Neural progenitor cell (in vitro differentiated cells): ENCODE measurements at regions not wholly inside any gene's neighbourhood (a gene's known extent, or its start where the extent isn't known, plus 50 kb on each side); places are given as distances from the start of the nearest gene placed in this dataset.

ENCODE experiments used
- DNase-seq: peaks from one replicate; pipeline ENCODE4 v3.0.0-alpha.2; 2016; ENCODE audit warnings: low spot score
- H2AFZ ChIP-seq: fragments of 200-600 bp; sonication (generic); replicated peaks from 2 replicates; pipeline ENCODE4 v1.6.1; 2016; ENCODE audit warnings: antibody characterized with exemption
- H3F3A ChIP-seq: fragments of 200-600 bp; sonication (generic); 2 replicates; pipeline ENCODE4 v1.6.1; 2016; ENCODE audit warnings: antibody characterized with exemption, low read depth
- H3K27ac ChIP-seq: fragments of 200-600 bp; sonication (generic); 2 replicates; pipeline ENCODE4 v1.5.1; 2016; ENCODE audit warnings: mild to moderate bottlenecking
- H3K27me3 ChIP-seq: fragments of 200-600 bp; sonication (generic); 2 replicates; pipeline ENCODE4 v1.6.1; 2016; ENCODE audit warnings: mild to moderate bottlenecking, moderate library complexity
- H3K36me3 ChIP-seq: fragments of 200-600 bp; sonication (generic); 2 replicates; pipeline ENCODE4 v1.5.1; 2016
- H3K4me1 ChIP-seq: fragments of 200-600 bp; sonication (generic); 2 replicates; pipeline ENCODE4 v1.6.1; 2016; ENCODE audit warnings: mixed run types
- H3K4me2 ChIP-seq: fragments of 200-600 bp; sonication (generic); 2 replicates; pipeline ENCODE4 v1.6.1; 2016
- H3K4me3 ChIP-seq: fragments of 200-600 bp; sonication (generic); 2 replicates; pipeline ENCODE4 v1.5.1; 2016
- H3K79me2 ChIP-seq: fragments of 200-600 bp; sonication (generic); 2 replicates; pipeline ENCODE4 v1.6.1; 2016; ENCODE audit warnings: low read depth
- H3K9ac ChIP-seq: fragments of 200-600 bp; sonication (generic); 2 replicates; pipeline ENCODE4 v1.6.1; 2016
- H3K9me3 ChIP-seq: fragments of 200-600 bp; sonication (generic); 2 replicates; pipeline ENCODE4 v1.5.1; 2016; ENCODE audit warnings: low read depth
- H4K20me1 ChIP-seq: fragments of 200-600 bp; sonication (generic); 2 replicates; pipeline ENCODE4 v1.6.1; 2016; ENCODE audit warnings: low read depth
- H3K27ac Mint-ChIP-seq: 3 replicates; pipeline ENCODE4 v1.8.0; 2021; ENCODE audit warnings: mixed read lengths
- H3K27me3 Mint-ChIP-seq: 2 replicates; pipeline ENCODE4 v1.8.0; 2022; ENCODE audit warnings: low read depth, mild to moderate bottlenecking, inconsistent platforms, moderate library complexity, mixed read lengths; ENCODE audit not compliant: insufficient read depth
- H3K36me3 Mint-ChIP-seq: 3 replicates; pipeline ENCODE4 v1.8.0; 2021; ENCODE audit warnings: mixed read lengths
- H3K4me1 Mint-ChIP-seq: 3 replicates; pipeline ENCODE4 v1.8.0; 2021; ENCODE audit warnings: mixed read lengths
- H3K4me3 Mint-ChIP-seq: 3 replicates; pipeline ENCODE4 v1.8.0; 2021; ENCODE audit warnings: mild to moderate bottlenecking, moderate library complexity, mixed read lengths
- H3K9me3 Mint-ChIP-seq: 3 replicates; pipeline ENCODE4 v1.8.0; 2020; ENCODE audit warnings: mixed read lengths
- EZH2 ChIP-seq: fragments of 200-600 bp; sonication (generic); IDR thresholded peaks from 2 replicates; pipeline ENCODE4 v1.6.1; 2017; ENCODE audit warnings: antibody characterized with exemption, mild to moderate bottlenecking, moderate library complexity
- EZH2phosphoT487 ChIP-seq: fragments of 200-600 bp; sonication (generic); IDR thresholded peaks from 2 replicates; pipeline ENCODE4 v1.6.1; 2017; ENCODE audit warnings: antibody characterized with exemption
- TF ChIP-seq, protein P1 (sequence below): fragments of 200-600 bp; sonication (generic); IDR thresholded peaks from 2 replicates; pipeline ENCODE4 v1.5.1; 2017; ENCODE audit warnings: antibody characterized with exemption, mild to moderate bottlenecking

DNA sequence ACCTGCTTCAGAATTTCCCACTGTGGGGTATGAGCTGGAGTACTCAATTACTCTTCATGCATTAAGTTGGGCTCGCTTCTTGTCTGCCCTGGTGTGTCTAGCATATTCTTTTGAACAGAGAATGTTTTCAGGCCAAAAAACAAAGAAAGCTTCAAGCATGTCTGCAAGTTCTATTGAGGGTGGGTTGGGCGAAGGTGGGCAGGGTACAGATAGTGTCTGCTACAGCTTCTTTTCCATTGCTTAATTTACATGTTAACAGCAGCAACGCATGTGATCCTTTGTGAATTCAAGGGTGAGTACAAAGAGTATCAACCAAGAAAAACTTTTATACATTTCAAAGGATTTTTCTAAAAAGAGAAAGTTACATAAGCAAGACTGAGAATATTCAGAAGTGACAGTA is 406.5 kb downstream of the IRS2 start:
- no peak for DNase-seq
- Mint-ChIP-seq H3K27me3 (peaks cover 3% of the 10 kb centered on the region), H3K9me3 (no peaks in the 10 kb centered on the region), H3K27ac (no peak overlapping the region), H3K4me3 (no peak overlapping the region), H3K36me3 (no peaks in the 10 kb centered on the region), H3K4me1 (peaks cover 3% of the 10 kb centered on the region)
- Histone ChIP-seq H3K79me2 (no peaks in the 10 kb centered on the region), H3K9me3 (no peaks in the 10 kb centered on the region), H3K4me1 (peaks cover 7% of the 10 kb centered on the region), H3K36me3 (no peaks in the 10 kb centered on the region), H2AFZ (no peak overlapping the region), H3K27ac (no peak overlapping the region), H3K4me3 (no peak overlapping the region), H3F3A (no peaks in the 10 kb centered on the region), H4K20me1 (no peaks in the 10 kb centered on the region), H3K9ac (no peak overlapping the region), H3K27me3 (no peaks in the 10 kb centered on the region), H3K4me2 (no peak overlapping the region)
- TF ChIP-seq, protein P1, sequence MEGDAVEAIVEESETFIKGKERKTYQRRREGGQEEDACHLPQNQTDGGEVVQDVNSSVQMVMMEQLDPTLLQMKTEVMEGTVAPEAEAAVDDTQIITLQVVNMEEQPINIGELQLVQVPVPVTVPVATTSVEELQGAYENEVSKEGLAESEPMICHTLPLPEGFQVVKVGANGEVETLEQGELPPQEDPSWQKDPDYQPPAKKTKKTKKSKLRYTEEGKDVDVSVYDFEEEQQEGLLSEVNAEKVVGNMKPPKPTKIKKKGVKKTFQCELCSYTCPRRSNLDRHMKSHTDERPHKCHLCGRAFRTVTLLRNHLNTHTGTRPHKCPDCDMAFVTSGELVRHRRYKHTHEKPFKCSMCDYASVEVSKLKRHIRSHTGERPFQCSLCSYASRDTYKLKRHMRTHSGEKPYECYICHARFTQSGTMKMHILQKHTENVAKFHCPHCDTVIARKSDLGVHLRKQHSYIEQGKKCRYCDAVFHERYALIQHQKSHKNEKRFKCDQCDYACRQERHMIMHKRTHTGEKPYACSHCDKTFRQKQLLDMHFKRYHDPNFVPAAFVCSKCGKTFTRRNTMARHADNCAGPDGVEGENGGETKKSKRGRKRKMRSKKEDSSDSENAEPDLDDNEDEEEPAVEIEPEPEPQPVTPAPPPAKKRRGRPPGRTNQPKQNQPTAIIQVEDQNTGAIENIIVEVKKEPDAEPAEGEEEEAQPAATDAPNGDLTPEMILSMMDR: no peak
- TF ChIP-seq EZH2phosphoT487 (no peak), EZH2 (no peak)

DNA sequence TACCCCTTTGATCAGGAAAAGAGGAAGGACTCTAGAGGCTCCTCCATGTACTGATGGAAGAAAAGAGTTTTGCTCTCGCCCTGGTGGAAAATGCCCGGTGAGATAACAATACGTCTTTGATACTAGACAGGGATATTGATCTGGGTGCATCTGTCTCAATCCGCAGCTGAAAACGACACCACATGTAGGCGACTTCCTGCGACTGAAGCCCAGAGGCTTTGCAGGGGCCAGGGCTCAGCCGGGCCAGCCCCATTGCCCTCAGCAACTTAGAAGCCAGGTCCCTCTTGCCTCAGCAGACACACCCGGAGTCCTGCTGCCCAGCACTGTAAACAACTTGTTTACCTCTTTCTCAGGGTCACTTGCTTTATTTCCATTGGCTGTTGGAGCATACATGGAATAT is 409.4 kb downstream of the IRS2 start:
- Mint-ChIP-seq H3K36me3 (no peaks in the 10 kb centered on the region), H3K4me3 (no peak overlapping the region), H3K27me3 (peaks cover 3% of the 10 kb centered on the region), H3K27ac (no peak overlapping the region), H3K9me3 (no peaks in the 10 kb centered on the region), H3K4me1 (peaks cover 6% of the 10 kb centered on the region)
- no peaks in the 10 kb centered on the region for H3K79me2 ChIP-seq
- no peak overlapping the region for H3K4me3 ChIP-seq
- no peaks in the 10 kb centered on the region for H3K9me3 ChIP-seq
- TF ChIP-seq, protein P1: no peak
- no peak for TF ChIP-seq EZH2phosphoT487
- no peak for TF ChIP-seq EZH2
- H3K4me1 ChIP-seq: peaks cover 7% of the 10 kb centered on the region
- no peaks in the 10 kb centered on the region for H3K36me3 ChIP-seq
- no peak for DNase-seq
- no peak overlapping the region for H3K27ac ChIP-seq
- H3K4me2 ChIP-seq: no peak overlapping the region
- H3F3A ChIP-seq: no peaks in the 10 kb centered on the region
- H3K27me3 ChIP-seq: no peaks in the 10 kb centered on the region
- no peak overlapping the region for H3K9ac ChIP-seq
- H4K20me1 ChIP-seq: no peaks in the 10 kb centered on the region
- no peak overlapping the region for H2AFZ ChIP-seq

DNA sequence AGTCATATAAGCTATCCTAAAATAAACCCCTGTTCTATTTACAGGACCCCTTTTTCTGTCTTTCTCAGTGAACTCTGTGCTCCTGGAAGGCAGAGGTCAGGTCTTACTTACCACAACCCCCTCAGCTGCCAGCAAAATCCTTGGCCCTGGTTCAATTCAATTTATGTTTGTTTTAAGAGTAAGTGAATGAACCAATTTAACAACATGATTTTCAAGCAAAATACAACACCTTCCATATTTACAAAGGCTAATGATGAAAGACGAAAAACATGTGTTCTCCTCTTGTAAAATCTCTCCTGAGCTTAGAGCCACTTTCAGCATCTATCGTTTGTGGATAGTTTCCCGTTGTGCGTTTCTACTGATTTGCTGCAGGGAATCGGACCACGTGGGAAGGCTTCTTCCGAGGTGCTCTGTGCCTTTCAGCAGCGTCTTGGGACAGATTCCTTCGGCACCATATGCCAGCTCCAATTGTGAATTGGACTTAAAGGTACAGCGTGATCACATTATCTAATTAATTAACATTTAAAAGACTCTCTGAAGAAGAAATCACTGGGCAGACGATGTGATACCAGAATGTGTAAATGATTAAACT is 411.7 kb downstream of the IRS2 start:
- no peaks in the 10 kb centered on the region for H3K9me3 Mint-ChIP-seq
- Histone ChIP-seq H3K4me2 (no peak overlapping the region), H3K9ac (no peak overlapping the region), H4K20me1 (no peaks in the 10 kb centered on the region), H3K4me1 (peaks cover 7% of the 10 kb centered on the region), H3K27ac (no peak overlapping the region), H2AFZ (no peak overlapping the region), H3F3A (no peaks in the 10 kb centered on the region), H3K4me3 (no peak overlapping the region), H3K79me2 (no peaks in the 10 kb centered on the region), H3K36me3 (no peaks in the 10 kb centered on the region), H3K9me3 (no peaks in the 10 kb centered on the region), H3K27me3 (no peaks in the 10 kb centered on the region)
- H3K27me3 Mint-ChIP-seq: peaks cover 3% of the 10 kb centered on the region
- TF ChIP-seq EZH2phosphoT487 (no peak), EZH2 (no peak)
- TF ChIP-seq, protein P1: no peak
- H3K27ac Mint-ChIP-seq: no peak overlapping the region
- H3K36me3 Mint-ChIP-seq: no peaks in the 10 kb centered on the region
- peaks cover 21% of the 10 kb centered on the region for H3K4me1 Mint-ChIP-seq
- H3K4me3 Mint-ChIP-seq: no peak overlapping the region
- no peak for DNase-seq
